Cardiac muscle cell (in vitro differentiated cells and primary cell): ENCODE measurements at regions not wholly inside any gene's neighbourhood (a gene's known extent, or its start where the extent isn't known, plus 50 kb on each side); places are given as distances from the start of the nearest gene placed in this dataset.

Source experiments
- DNase-seq, 2 donors: peaks; one replicate each; pipeline versions ENCODE4 v3.0.0 to v3.0.0-alpha.2; 2010 to 2017; ENCODE audit warnings: low read depth in 1 of 2, low spot score in 1 of 2
- H3K27ac ChIP-seq: fragments of 200-600 bp; sonication (generic); 2 replicates; pipeline ENCODE4 v1.5.1; 2016
- H3K27me3 ChIP-seq: fragments of 200-600 bp; sonication (generic); 2 replicates; pipeline ENCODE4 v1.6.0; 2016; ENCODE audit warnings: control low read depth
- H3K36me3 ChIP-seq: fragments of 200-600 bp; sonication (generic); 2 replicates; pipeline ENCODE4 v1.5.1; 2016; ENCODE audit warnings: control low read depth
- H3K4me1 ChIP-seq: fragments of 200-600 bp; sonication (generic); 2 replicates; pipeline ENCODE4 v1.8.1; 2017; ENCODE audit warnings: low read depth, mild to moderate bottlenecking, mixed run types
- H3K4me3 ChIP-seq: fragments of 200-600 bp; sonication (generic); 2 replicates; pipeline ENCODE4 v1.5.1; 2016; ENCODE audit warnings: mild to moderate bottlenecking
- H3K9me3 ChIP-seq: fragments of 200-600 bp; sonication (generic); 2 replicates; pipeline ENCODE4 v1.5.1; 2017; ENCODE audit warnings: low read depth, mild to moderate bottlenecking, control low read depth
- TF ChIP-seq, protein P1 (sequence below): IDR thresholded peaks from 2 replicates; pipeline ENCODE4 v1.5.1; 2012; ENCODE audit warnings: low read depth, mild to moderate bottlenecking, low read length

GRCh38 chr21:15134701-15135470 lies 70.1 kb upstream of the NRIP1 start:
- Histone ChIP-seq H3K9me3 (no peaks in the 10 kb centered on the region), H3K4me1 (peaks cover 9% of the 10 kb centered on the region), H3K27ac (no peak overlapping the region), H3K4me3 (no peak overlapping the region), H3K36me3 (no peaks in the 10 kb centered on the region), H3K27me3 (no peaks in the 10 kb centered on the region)
- DNase-seq = no peak
- TF ChIP-seq, protein P1, sequence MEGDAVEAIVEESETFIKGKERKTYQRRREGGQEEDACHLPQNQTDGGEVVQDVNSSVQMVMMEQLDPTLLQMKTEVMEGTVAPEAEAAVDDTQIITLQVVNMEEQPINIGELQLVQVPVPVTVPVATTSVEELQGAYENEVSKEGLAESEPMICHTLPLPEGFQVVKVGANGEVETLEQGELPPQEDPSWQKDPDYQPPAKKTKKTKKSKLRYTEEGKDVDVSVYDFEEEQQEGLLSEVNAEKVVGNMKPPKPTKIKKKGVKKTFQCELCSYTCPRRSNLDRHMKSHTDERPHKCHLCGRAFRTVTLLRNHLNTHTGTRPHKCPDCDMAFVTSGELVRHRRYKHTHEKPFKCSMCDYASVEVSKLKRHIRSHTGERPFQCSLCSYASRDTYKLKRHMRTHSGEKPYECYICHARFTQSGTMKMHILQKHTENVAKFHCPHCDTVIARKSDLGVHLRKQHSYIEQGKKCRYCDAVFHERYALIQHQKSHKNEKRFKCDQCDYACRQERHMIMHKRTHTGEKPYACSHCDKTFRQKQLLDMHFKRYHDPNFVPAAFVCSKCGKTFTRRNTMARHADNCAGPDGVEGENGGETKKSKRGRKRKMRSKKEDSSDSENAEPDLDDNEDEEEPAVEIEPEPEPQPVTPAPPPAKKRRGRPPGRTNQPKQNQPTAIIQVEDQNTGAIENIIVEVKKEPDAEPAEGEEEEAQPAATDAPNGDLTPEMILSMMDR = no peak

GRCh38 chr21:15135867-15136629 lies 71.2 kb upstream of the NRIP1 start:
- Histone ChIP-seq H3K27ac (no peak overlapping the region), H3K9me3 (no peaks in the 10 kb centered on the region), H3K36me3 (no peaks in the 10 kb centered on the region), H3K4me3 (no peak overlapping the region), H3K4me1 (peaks cover 20% of the 10 kb centered on the region), H3K27me3 (no peaks in the 10 kb centered on the region)
- no peak for DNase-seq
- TF ChIP-seq, protein P1 = no peak

DNA sequence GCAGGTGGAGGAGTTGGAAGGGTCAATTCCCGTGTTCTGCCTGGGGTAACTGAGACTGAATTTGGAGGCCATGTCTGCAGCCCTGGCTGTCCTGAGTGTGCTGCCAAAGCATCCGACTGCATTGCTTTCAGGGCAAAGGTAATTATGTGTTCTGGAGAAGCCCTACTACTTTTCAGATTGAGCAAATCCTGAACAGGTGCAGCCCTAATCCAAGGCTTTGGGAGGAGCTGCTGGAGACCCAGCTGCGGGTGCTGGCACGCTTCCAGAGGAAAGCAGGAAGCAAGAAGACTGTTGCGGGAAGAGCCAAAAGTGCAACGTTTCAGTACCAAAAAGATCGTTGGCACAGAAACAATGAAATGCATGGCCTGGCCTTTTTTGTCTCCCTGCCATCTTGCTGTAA lies 73.7 kb upstream of the NRIP1 start:
- Histone ChIP-seq H3K4me1 (peaks cover 20% of the 10 kb centered on the region), H3K9me3 (no peaks in the 10 kb centered on the region), H3K27ac (no peak overlapping the region), H3K36me3 (no peaks in the 10 kb centered on the region), H3K4me3 (no peak overlapping the region), H3K27me3 (no peaks in the 10 kb centered on the region)
- DNase-seq = no peak
- TF ChIP-seq, protein P1 = no peak

GRCh38 chr21:15139898-15140297 lies 75.1 kb upstream of the NRIP1 start:
- H3K27ac ChIP-seq = no peak overlapping the region
- DNase-seq = no peak
- TF ChIP-seq, protein P1 = no peak

GRCh38 chr21:15140321-15141019 lies 75.7 kb upstream of the NRIP1 start:
- Histone ChIP-seq H3K4me1 (peaks cover 20% of the 10 kb centered on the region), H3K36me3 (no peaks in the 10 kb centered on the region), H3K4me3 (no peak overlapping the region), H3K27me3 (no peaks in the 10 kb centered on the region), H3K9me3 (no peaks in the 10 kb centered on the region), H3K27ac (no peak overlapping the region)
- DNase-seq = peak; percentile 15 to 30
- TF ChIP-seq, protein P1 = no peak

More at GRCh38 chr21:15139898-15140297, 75.1 kb upstream of the NRIP1 start:
- Histone ChIP-seq H3K36me3 (no peaks in the 10 kb centered on the region), H3K4me1 (peaks cover 20% of the 10 kb centered on the region), H3K4me3 (no peak overlapping the region), H3K27me3 (no peaks in the 10 kb centered on the region), H3K9me3 (no peaks in the 10 kb centered on the region)
